NB4 (cell line): ENCODE measurements at regions not wholly inside any gene's neighbourhood (a gene's known extent, or its start where the extent isn't known, plus 50 kb on each side); places are given as distances from the start of the nearest gene placed in this dataset.

Experiments
- DNase-seq: peaks from one replicate; pipeline ENCODE4 v3.0.0; 2010; ENCODE audit warnings: low read depth
- H3K4me3 ChIP-seq: one replicate; pipeline ENCODE4 v1.5.1; 2011; ENCODE audit warnings: mild to moderate bottlenecking, low read depth, low read length, moderate library complexity
- CTCF ChIP-seq: IDR thresholded peaks from one replicate; pipeline ENCODE4 v1.5.1; 2012; ENCODE audit warnings: low read depth, low read length
- MAX ChIP-seq: IDR thresholded peaks from 2 replicates; pipeline ENCODE4 v1.6.1; 2011; ENCODE audit warnings: low read depth, low read length
- MYC ChIP-seq: IDR thresholded peaks from 2 replicates; pipeline ENCODE4 v1.6.1; 2011; ENCODE audit warnings: low read depth, low read length
- POLR2A ChIP-seq: IDR thresholded peaks from 2 replicates; pipeline ENCODE4 v1.6.1; 2011; ENCODE audit warnings: mild to moderate bottlenecking; ENCODE audit not compliant: insufficient read length; ENCODE audit errors: extremely low read depth

- TF ChIP-seq CTCF (no peak), POLR2A (no peak), MYC (no peak), MAX (no peak)
- no peak overlapping the region for H3K4me3 ChIP-seq
- DNase-seq, result peak; percentile 20
These were observed 525.7 kb downstream of the NPHP4 start for GRCh38 chr1:5466487-5466886.

GRCh38 chr1:5465281-5465711 is 526.9 kb downstream of the NPHP4 start:
- TF ChIP-seq CTCF, result no peak
- TF ChIP-seq MYC, result no peak
- no peak for TF ChIP-seq MAX
- no peak for TF ChIP-seq POLR2A
- DNase-seq, result no peak

GRCh38 chr1:5464366-5464765 is 527.9 kb downstream of the NPHP4 start:
- DNase-seq, result no peak
- TF ChIP-seq CTCF, result no peak
- H3K4me3 ChIP-seq, result no peak overlapping the region

More at GRCh38 chr1:5465281-5465711, 526.9 kb downstream of the NPHP4 start:
- H3K4me3 ChIP-seq, result no peak overlapping the region

GRCh38 chr1:5460974-5461373 is 531.3 kb downstream of the NPHP4 start:
- H3K4me3 ChIP-seq, result no peak overlapping the region
- no peak for DNase-seq
- TF ChIP-seq MYC (no peak), POLR2A (no peak), MAX (no peak), CTCF (no peak)

GRCh38 chr1:5459839-5460610 is 532.2 kb downstream of the NPHP4 start:
- TF ChIP-seq MYC (no peak), MAX (no peak), CTCF (no peak), POLR2A (no peak)
- DNase-seq, result no peak
- no peak overlapping the region for H3K4me3 ChIP-seq
